HUES48 (cell line): ENCODE measurements at regions not wholly inside any gene's neighbourhood (a gene's known extent, or its start where the extent isn't known, plus 50 kb on each side); places are given as distances from the start of the nearest gene placed in this dataset.
A peak's percentile ranks its signal among the peaks of the same experiment; 100 is the strongest.
"Not testable (repeated sequence)": the region's sequence is repeated elsewhere in the genome, so short reads cannot be mapped to it uniquely, and the experiment has no call there.

Experiments
- H3K27ac ChIP-seq: one replicate; pipeline ENCODE4 v1.7.0; 2013; ENCODE audit warnings: low read depth, low read length, inconsistent platforms
- H3K27me3 ChIP-seq: 2 replicates; pipeline ENCODE4 v1.6.1; 2013; ENCODE audit warnings: mild to moderate bottlenecking, low read length; ENCODE audit not compliant: control insufficient read depth, insufficient read depth
- H3K36me3 ChIP-seq: 2 replicates; pipeline ENCODE4 v1.6.1; 2013; ENCODE audit warnings: low read length; ENCODE audit not compliant: control insufficient read depth, insufficient read depth
- H3K4me1 ChIP-seq: 2 replicates; pipeline ENCODE4 v1.6.1; 2013; ENCODE audit warnings: mild to moderate bottlenecking, low read length; ENCODE audit not compliant: control insufficient read depth, insufficient read depth
- H3K4me3 ChIP-seq: 2 replicates; pipeline ENCODE4 v1.5.1; 2013; ENCODE audit warnings: mild to moderate bottlenecking, low read depth, low read length
- H3K9ac ChIP-seq: 2 replicates; pipeline ENCODE4 v1.6.1; 2013; ENCODE audit warnings: mild to moderate bottlenecking, low read depth, low read length, moderate library complexity
- H3K9me3 ChIP-seq: 2 replicates; pipeline ENCODE4 v1.6.1; 2013; ENCODE audit warnings: low read length; ENCODE audit not compliant: control insufficient read depth, insufficient read depth

GRCh38 chr11:110347660-110348059 lies 51.2 kb upstream of the RDX start:
- Histone ChIP-seq H3K27me3 (no peaks in the 10 kb centered on the region), H3K4me3 (no peak overlapping the region), H3K4me1 (no peaks in the 10 kb centered on the region), H3K36me3 (no peaks in the 10 kb centered on the region), H3K27ac (no peak overlapping the region), H3K9me3 (no peaks in the 10 kb centered on the region), H3K9ac (no peak overlapping the region)

GRCh38 chr11:110349138-110349996 lies 53.0 kb upstream of the RDX start:
- Histone ChIP-seq H3K36me3 (no peaks in the 10 kb centered on the region), H3K9me3 (no peaks in the 10 kb centered on the region), H3K27ac (no peak overlapping the region), H3K27me3 (no peaks in the 10 kb centered on the region), H3K4me1 (no peaks in the 10 kb centered on the region), H3K9ac (no peak overlapping the region), H3K4me3 (no peak overlapping the region)

- H3K4me1 ChIP-seq, H3K27ac ChIP-seq, H3K36me3 ChIP-seq, H3K9ac ChIP-seq, H3K9me3 ChIP-seq, H3K27me3 ChIP-seq, H3K4me3 ChIP-seq: not testable (repeated sequence)
Measured at GRCh38 chr11:110349997-110350383, 53.6 kb upstream of the RDX start.

GRCh38 chr11:110355011-110355744 lies 58.8 kb upstream of the RDX start:
- no peak overlapping the region for H3K9ac ChIP-seq
- peaks cover 8% of the 10 kb centered on the region for H3K4me1 ChIP-seq
- H3K9me3 ChIP-seq = no peaks in the 10 kb centered on the region
- no peaks in the 10 kb centered on the region for H3K36me3 ChIP-seq
- H3K27me3 ChIP-seq = no peaks in the 10 kb centered on the region
- H3K4me3 ChIP-seq = no peak overlapping the region
- no peak overlapping the region for H3K27ac ChIP-seq

- H3K27ac ChIP-seq = peak overlapping the region; percentile 51
- no peaks in the 10 kb centered on the region for H3K36me3 ChIP-seq
- H3K27me3 ChIP-seq = no peaks in the 10 kb centered on the region
- no peaks in the 10 kb centered on the region for H3K9me3 ChIP-seq
- H3K4me1 ChIP-seq = peaks cover 8% of the 10 kb centered on the region
- no peak overlapping the region for H3K9ac ChIP-seq
- H3K4me3 ChIP-seq = no peak overlapping the region
Measured at GRCh38 chr11:110356762-110357671, 60.6 kb upstream of the RDX start.

- Histone ChIP-seq H3K27ac (no peak overlapping the region), H3K36me3 (no peaks in the 10 kb centered on the region), H3K9ac (no peak overlapping the region), H3K9me3 (no peaks in the 10 kb centered on the region), H3K4me3 (no peak overlapping the region), H3K27me3 (no peaks in the 10 kb centered on the region), H3K4me1 (peaks cover 18% of the 10 kb centered on the region)
Measured at GRCh38 chr11:110358336-110358735, 61.9 kb upstream of the RDX start.

DNA sequence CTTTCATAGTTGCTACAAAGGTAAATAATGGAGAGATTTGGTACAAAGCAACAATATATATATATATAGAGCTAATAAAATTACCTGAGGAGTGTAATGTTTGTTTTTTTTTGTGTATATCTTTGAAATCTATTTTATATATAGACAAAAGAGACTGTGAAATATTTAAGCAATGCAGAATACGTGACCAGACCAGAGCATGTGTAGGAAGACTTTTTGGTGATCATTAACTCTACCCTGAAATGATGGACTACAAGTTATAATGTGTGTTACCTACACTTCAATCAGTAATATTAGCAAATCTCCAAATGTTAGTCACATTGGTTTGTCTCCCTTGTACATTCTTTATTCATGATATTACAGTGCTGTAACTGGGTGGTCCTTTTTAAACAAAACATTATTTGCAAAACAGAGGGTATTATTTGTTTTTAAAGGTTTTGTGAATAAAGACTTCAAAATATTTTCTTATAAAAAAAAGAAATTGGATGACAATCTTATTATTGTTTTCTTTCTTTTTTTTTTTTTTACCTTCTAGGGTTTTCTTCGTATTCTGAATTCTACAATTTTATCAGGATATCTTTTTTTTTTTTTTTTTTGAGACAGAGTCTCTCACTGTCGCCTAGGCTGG lies 64.5 kb upstream of the RDX start:
- not testable (repeated sequence) for H3K36me3 ChIP-seq, H3K27ac ChIP-seq, H3K9me3 ChIP-seq, H3K9ac ChIP-seq, H3K4me3 ChIP-seq, H3K27me3 ChIP-seq
- peaks cover 13% of the 10 kb centered on the region for H3K4me1 ChIP-seq

- H3K4me3 ChIP-seq = no peak overlapping the region
- no peaks in the 10 kb centered on the region for H3K27me3 ChIP-seq
- no peaks in the 10 kb centered on the region for H3K36me3 ChIP-seq
- no peaks in the 10 kb centered on the region for H3K9me3 ChIP-seq
- H3K4me1 ChIP-seq = peaks cover 13% of the 10 kb centered on the region
- H3K27ac ChIP-seq = peak overlapping the region; percentile 77
- H3K9ac ChIP-seq = no peak overlapping the region
Measured at GRCh38 chr11:110362971-110363509, 66.6 kb upstream of the RDX start.

GRCh38 chr11:110366291-110366690 lies 63.5 kb upstream of the FDX1 start:
- Histone ChIP-seq H3K9ac (no peak overlapping the region), H3K27me3 (no peaks in the 10 kb centered on the region), H3K4me3 (no peak overlapping the region), H3K4me1 (peaks cover 13% of the 10 kb centered on the region), H3K9me3 (no peaks in the 10 kb centered on the region), H3K36me3 (no peaks in the 10 kb centered on the region), H3K27ac (no peak overlapping the region)

DNA sequence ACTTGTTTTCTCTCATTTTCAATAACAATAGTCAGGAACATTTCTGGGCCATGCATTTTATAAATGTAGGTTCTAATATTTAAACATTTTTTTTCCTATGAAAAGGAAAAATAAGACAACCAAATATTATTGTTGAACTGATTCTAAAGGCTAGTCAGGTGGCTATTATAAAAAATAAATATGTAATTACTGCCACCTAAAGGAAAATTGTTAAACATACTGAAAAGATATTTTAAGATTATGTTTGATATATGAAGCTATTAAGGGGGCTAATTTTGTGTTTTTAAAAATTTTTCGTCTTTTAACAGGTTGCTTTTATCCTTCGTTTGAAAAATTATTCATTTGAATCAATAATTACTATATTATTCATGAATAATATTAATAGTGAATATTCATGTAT lies 62.2 kb upstream of the FDX1 start:
- no peak overlapping the region for H3K9ac ChIP-seq
- H3K4me1 ChIP-seq = peaks cover 11% of the 10 kb centered on the region
- H3K36me3 ChIP-seq = no peaks in the 10 kb centered on the region
- H3K9me3 ChIP-seq = no peaks in the 10 kb centered on the region
- no peak overlapping the region for H3K4me3 ChIP-seq
- no peaks in the 10 kb centered on the region for H3K27me3 ChIP-seq
- no peak overlapping the region for H3K27ac ChIP-seq
